ENCODE measurements at regions not wholly inside any gene's neighbourhood (a gene's known extent, or its start where the extent isn't known, plus 50 kb on each side); places are given as distances from the start of the nearest gene placed in this dataset.

- H3K4me2 ChIP-seq (ENCODE audit: low read length), result peak overlapping the region; percentile 9
- no peak overlapping the region for H3K4me3 ChIP-seq (ENCODE audit: insufficient read depth, low read depth, low read length)
- H3K79me2 ChIP-seq (ENCODE audit: insufficient read depth, low read length), result no peaks in the 10 kb centered on the region
- no peaks in the 10 kb centered on the region for H3K9me3 ChIP-seq (ENCODE audit: insufficient read depth, low read depth, low read length)
- DNase-seq (ENCODE audit: low read depth) (peak; percentile 97), FAIRE-seq (peak; percentile 58)
- no peaks in the 10 kb centered on the region for H3K36me3 ChIP-seq (ENCODE audit: insufficient read depth, low read length)
- peak overlapping the region; percentile 65 for H3K27ac ChIP-seq (ENCODE audit: low read depth, low read length)
- no peaks in the 10 kb centered on the region for H3K27me3 ChIP-seq (ENCODE audit: insufficient read depth, low read length)
- Mint-ChIP-seq H3K27ac (ENCODE audit: unreplicated experiment) (peak overlapping the region; percentile 28), H3K9me3 (ENCODE audit: unreplicated experiment) (peaks cover 6% of the 10 kb centered on the region), H3K4me3 (ENCODE audit: unreplicated experiment) (no peak overlapping the region), H3K36me3 (ENCODE audit: low read depth, unreplicated experiment) (no peaks in the 10 kb centered on the region), H3K4me1 (ENCODE audit: low read depth, unreplicated experiment) (peaks cover 16% of the 10 kb centered on the region), H3K27me3 (ENCODE audit: low read depth, unreplicated experiment) (no peaks in the 10 kb centered on the region)
- H4K20me1 ChIP-seq (ENCODE audit: insufficient read depth, low read length), result no peaks in the 10 kb centered on the region
- H3K9ac ChIP-seq (ENCODE audit: low read length), result no peak overlapping the region
- TF ChIP-seq CTCF (IDR thresholded peaks at IDR 0.05; ENCODE audit: insufficient read depth, low read depth, low read length) (no peak), EZH2 (IDR thresholded peaks at IDR 0.05; ENCODE audit: insufficient read depth, low read length) (no peak)
- H3K4me1 ChIP-seq (ENCODE audit: insufficient read depth, low read length), result peaks cover 23% of the 10 kb centered on the region
- no peak overlapping the region for H2AFZ ChIP-seq (ENCODE audit: low read depth, low read length)
Measured at GRCh38 chr13:59086147-59086546, 1077.6 kb downstream of the DIAPH3 start.

- no peak for FAIRE-seq
- Mint-ChIP-seq H3K36me3 (ENCODE audit: low read depth, unreplicated experiment) (no peaks in the 10 kb centered on the region), H3K27me3 (ENCODE audit: low read depth, unreplicated experiment) (no peaks in the 10 kb centered on the region), H3K9me3 (ENCODE audit: unreplicated experiment) (peaks cover 3% of the 10 kb centered on the region), H3K4me3 (ENCODE audit: unreplicated experiment) (no peak overlapping the region), H3K27ac (ENCODE audit: unreplicated experiment) (peak overlapping the region; percentile 54), H3K4me1 (ENCODE audit: low read depth, unreplicated experiment) (peaks cover 16% of the 10 kb centered on the region)
- Histone ChIP-seq H3K4me2 (ENCODE audit: low read length) (peak overlapping the region; percentile 61), H2AFZ (ENCODE audit: low read depth, low read length) (no peak overlapping the region), H4K20me1 (ENCODE audit: insufficient read depth, low read length) (no peaks in the 10 kb centered on the region), H3K27ac (ENCODE audit: low read depth, low read length) (peak overlapping the region; percentile 70), H3K36me3 (ENCODE audit: insufficient read depth, low read length) (no peaks in the 10 kb centered on the region), H3K4me3 (ENCODE audit: insufficient read depth, low read depth, low read length) (no peak overlapping the region), H3K9ac (ENCODE audit: low read length) (peak overlapping the region; percentile 26), H3K4me1 (ENCODE audit: insufficient read depth, low read length) (peaks cover 23% of the 10 kb centered on the region), H3K79me2 (ENCODE audit: insufficient read depth, low read length) (no peaks in the 10 kb centered on the region), H3K9me3 (ENCODE audit: insufficient read depth, low read depth, low read length) (no peaks in the 10 kb centered on the region), H3K27me3 (ENCODE audit: insufficient read depth, low read length) (no peaks in the 10 kb centered on the region)
- TF ChIP-seq CTCF (IDR thresholded peaks at IDR 0.05; ENCODE audit: insufficient read depth, low read depth, low read length) (no peak), EZH2 (IDR thresholded peaks at IDR 0.05; ENCODE audit: insufficient read depth, low read length) (no peak)
- DNase-seq (ENCODE audit: low read depth), result peak; percentile 88
Measured at GRCh38 chr13:59088716-59089115, 1075.0 kb downstream of the DIAPH3 start.

- no peaks in the 10 kb centered on the region for H3K27me3 Mint-ChIP-seq (ENCODE audit: low read depth, unreplicated experiment)
- Histone ChIP-seq H3K9ac (ENCODE audit: low read length) (no peak overlapping the region), H3K79me2 (ENCODE audit: insufficient read depth, low read length) (no peaks in the 10 kb centered on the region), H3K4me1 (ENCODE audit: insufficient read depth, low read length) (peaks cover 1% of the 10 kb centered on the region), H2AFZ (ENCODE audit: low read depth, low read length) (no peak overlapping the region), H3K36me3 (ENCODE audit: insufficient read depth, low read length) (no peaks in the 10 kb centered on the region), H3K4me2 (ENCODE audit: low read length) (no peak overlapping the region), H3K9me3 (ENCODE audit: insufficient read depth, low read depth, low read length) (no peaks in the 10 kb centered on the region), H3K4me3 (ENCODE audit: insufficient read depth, low read depth, low read length) (no peak overlapping the region), H4K20me1 (ENCODE audit: insufficient read depth, low read length) (no peaks in the 10 kb centered on the region), H3K27me3 (ENCODE audit: insufficient read depth, low read length) (no peaks in the 10 kb centered on the region), H3K27ac (ENCODE audit: low read depth, low read length) (no peak overlapping the region)
- no peaks in the 10 kb centered on the region for H3K36me3 Mint-ChIP-seq (ENCODE audit: low read depth, unreplicated experiment)
- TF ChIP-seq EZH2 (IDR thresholded peaks at IDR 0.05; ENCODE audit: insufficient read depth, low read length) (no peak), CTCF (IDR thresholded peaks at IDR 0.05; ENCODE audit: insufficient read depth, low read depth, low read length) (no peak)
- no peak overlapping the region for H3K27ac Mint-ChIP-seq (ENCODE audit: unreplicated experiment)
- H3K4me1 Mint-ChIP-seq (ENCODE audit: low read depth, unreplicated experiment), result peaks cover 5% of the 10 kb centered on the region
- FAIRE-seq, result no peak
- H3K9me3 Mint-ChIP-seq (ENCODE audit: unreplicated experiment), result peaks cover 2% of the 10 kb centered on the region
- H3K4me3 Mint-ChIP-seq (ENCODE audit: unreplicated experiment), result no peak overlapping the region
- peak; percentile 29 for DNase-seq (ENCODE audit: low read depth)
Measured at GRCh38 chr13:59094181-59094580, 1069.5 kb downstream of the DIAPH3 start.
